Osteoblast (primary cell): ENCODE measurements at regions not wholly inside any gene's neighbourhood (a gene's known extent, or its start where the extent isn't known, plus 50 kb on each side); places are given as distances from the start of the nearest gene placed in this dataset.
A peak's percentile ranks its signal among the peaks of the same experiment; 100 is the strongest.

Experiments
- DNase-seq: peaks from one replicate; pipeline ENCODE4 v3.0.0; 2011; ENCODE audit warnings: low spot score, mixed read lengths; ENCODE audit not compliant: insufficient read length; ENCODE audit errors: missing footprints
- H2AFZ ChIP-seq: 2 replicates; pipeline ENCODE4 v1.6.0; 2011; ENCODE audit warnings: mild to moderate bottlenecking, low read length
- H3K27ac ChIP-seq: 2 replicates; pipeline ENCODE4 v1.5.1; 2011; ENCODE audit warnings: mild to moderate bottlenecking, low read depth, low read length, moderate library complexity
- H3K27me3 ChIP-seq: 2 replicates; pipeline ENCODE4 v1.6.0; 2012; ENCODE audit warnings: mild to moderate bottlenecking, control low read depth, inconsistent platforms, low read length, moderate library complexity; ENCODE audit not compliant: insufficient read depth
- H3K36me3 ChIP-seq: 2 replicates; pipeline ENCODE4 v1.5.1; 2011; ENCODE audit warnings: mild to moderate bottlenecking, low read length, control low read depth, moderate library complexity; ENCODE audit not compliant: insufficient read depth
- H3K4me1 ChIP-seq: 2 replicates; pipeline ENCODE4 v1.5.1; 2011; ENCODE audit warnings: mild to moderate bottlenecking, low read length, control low read depth, moderate library complexity; ENCODE audit not compliant: insufficient read depth
- H3K4me2 ChIP-seq: 2 replicates; pipeline ENCODE4 v1.6.0; 2011; ENCODE audit warnings: mild to moderate bottlenecking, low read length; ENCODE audit not compliant: insufficient read depth
- H3K4me3 ChIP-seq: fragments of 200-600 bp; sonication (generic); 3 replicates; pipeline ENCODE4 v1.5.1; 2012; ENCODE audit warnings: mild to moderate bottlenecking, low read length, inconsistent platforms; ENCODE audit not compliant: insufficient read depth
- H3K79me2 ChIP-seq: 2 replicates; pipeline ENCODE4 v1.6.0; 2012; ENCODE audit warnings: mild to moderate bottlenecking, low read length, control low read depth, inconsistent platforms; ENCODE audit not compliant: insufficient read depth
- H3K9me3 ChIP-seq: 2 replicates; pipeline ENCODE4 v1.5.1; 2011; ENCODE audit warnings: low read depth, low read length, control low read depth
- H4K20me1 ChIP-seq: 2 replicates; pipeline ENCODE4 v1.6.0; 2012; ENCODE audit warnings: mild to moderate bottlenecking, low read length, control low read depth; ENCODE audit not compliant: insufficient read depth
- CTCF ChIP-seq: IDR thresholded peaks from 2 replicates; pipeline ENCODE4 v1.5.1; 2011; ENCODE audit warnings: mild to moderate bottlenecking, low read depth, low read length, moderate library complexity; ENCODE audit errors: extremely low read depth

- Histone ChIP-seq H4K20me1 (no peaks in the 10 kb centered on the region), H3K79me2 (no peaks in the 10 kb centered on the region), H2AFZ (no peak overlapping the region), H3K27me3 (no peaks in the 10 kb centered on the region), H3K4me2 (no peak overlapping the region), H3K4me3 (no peak overlapping the region), H3K9me3 (no peaks in the 10 kb centered on the region), H3K4me1 (peaks cover 6% of the 10 kb centered on the region), H3K27ac (no peak overlapping the region), H3K36me3 (no peaks in the 10 kb centered on the region)
- no peak for DNase-seq
- TF ChIP-seq CTCF: no peak
Measured at GRCh38 chr5:89263846-89264245, 380.9 kb upstream of the MEF2C start.

GRCh38 chr5:89262030-89262429 is 379.0 kb upstream of the MEF2C start:
- Histone ChIP-seq H2AFZ (no peak overlapping the region), H3K27ac (no peak overlapping the region), H3K9me3 (no peaks in the 10 kb centered on the region), H3K27me3 (no peaks in the 10 kb centered on the region), H3K4me2 (no peak overlapping the region), H3K4me1 (peaks cover 6% of the 10 kb centered on the region), H3K4me3 (no peak overlapping the region), H3K36me3 (no peaks in the 10 kb centered on the region), H4K20me1 (no peaks in the 10 kb centered on the region), H3K79me2 (no peaks in the 10 kb centered on the region)
- no peak for DNase-seq
- no peak for TF ChIP-seq CTCF

GRCh38 chr5:89260254-89260653 is 377.3 kb upstream of the MEF2C start:
- Histone ChIP-seq H3K4me2 (no peak overlapping the region), H3K27ac (no peak overlapping the region), H3K27me3 (no peaks in the 10 kb centered on the region), H3K79me2 (no peaks in the 10 kb centered on the region), H2AFZ (no peak overlapping the region), H3K36me3 (no peaks in the 10 kb centered on the region), H3K4me3 (no peak overlapping the region), H3K9me3 (no peaks in the 10 kb centered on the region), H3K4me1 (peaks cover 2% of the 10 kb centered on the region), H4K20me1 (no peaks in the 10 kb centered on the region)
- peak; percentile 28 for TF ChIP-seq CTCF
- peak; percentile 52 for DNase-seq

- no peak overlapping the region for H2AFZ ChIP-seq
- H3K9me3 ChIP-seq: no peaks in the 10 kb centered on the region
- DNase-seq: peak; percentile 21
- H3K4me2 ChIP-seq: no peak overlapping the region
- H3K27me3 ChIP-seq: no peaks in the 10 kb centered on the region
- no peaks in the 10 kb centered on the region for H4K20me1 ChIP-seq
- no peaks in the 10 kb centered on the region for H3K4me1 ChIP-seq
- no peak overlapping the region for H3K27ac ChIP-seq
- no peaks in the 10 kb centered on the region for H3K79me2 ChIP-seq
- no peaks in the 10 kb centered on the region for H3K36me3 ChIP-seq
- no peak overlapping the region for H3K4me3 ChIP-seq
- TF ChIP-seq CTCF: no peak
Measured at GRCh38 chr5:89255845-89256463, 373.0 kb upstream of the MEF2C start.
